WTC11 (cell line): ENCODE measurements at regions not wholly inside any gene's neighbourhood (a gene's known extent, or its start where the extent isn't known, plus 50 kb on each side); places are given as distances from the start of the nearest gene placed in this dataset.

Experiments used
- ATF6 ChIP-seq: sonication (generic); formaldehyde crosslinking; IDR thresholded peaks from 2 replicates; pipeline ENCODE4 v1.8.1; 2023; ENCODE audit warnings: mild to moderate bottlenecking, missing genetic modification reagents
- CTCF ChIP-seq: fragments of 200-600 bp; IDR thresholded peaks from 2 replicates; pipeline ENCODE4 v1.8.0; 2022; ENCODE audit warnings: antibody characterized with exemption
- FOXK1 ChIP-seq: sonication (generic); formaldehyde crosslinking; IDR thresholded peaks from 2 replicates; pipeline ENCODE4 v1.8.0; 2022; ENCODE audit warnings: mild to moderate bottlenecking, moderate library complexity, missing genetic modification reagents
- KAT7 ChIP-seq: sonication (generic); formaldehyde crosslinking; IDR thresholded peaks from 2 replicates; pipeline ENCODE4 v1.8.1; 2023; ENCODE audit warnings: missing genetic modification reagents, mild to moderate bottlenecking, borderline replicate concordance
- MAX ChIP-seq: sonication (generic); formaldehyde crosslinking; IDR thresholded peaks from 2 replicates; pipeline ENCODE4 v1.8.0; 2022; ENCODE audit warnings: mild to moderate bottlenecking, missing genetic modification reagents
- NR1H2 ChIP-seq: sonication (generic); formaldehyde crosslinking; IDR thresholded peaks from 2 replicates; pipeline ENCODE4 v1.9.0; 2021; ENCODE audit warnings: mild to moderate bottlenecking, moderate library complexity, missing genetic modification reagents
- RELA ChIP-seq: sonication (generic); formaldehyde crosslinking; IDR thresholded peaks from 2 replicates; pipeline ENCODE4 v1.8.1; 2022; ENCODE audit warnings: missing genetic modification reagents, mild to moderate bottlenecking, borderline replicate concordance
- USF2 ChIP-seq: sonication (generic); formaldehyde crosslinking; IDR thresholded peaks from 2 replicates; pipeline ENCODE4 v1.8.1; 2023; ENCODE audit warnings: mild to moderate bottlenecking, missing genetic modification reagents, moderate library complexity

- no peak for TF ChIP-seq RELA
- no peak for TF ChIP-seq CTCF
- no peak for TF ChIP-seq FOXK1 (CRISPR knock-in tag)
- TF ChIP-seq USF2: no peak
- TF ChIP-seq KAT7 (CRISPR knock-in tag): no peak
- no peak for TF ChIP-seq ATF6 (CRISPR knock-in tag)
- TF ChIP-seq MAX (CRISPR knock-in tag): no peak
- TF ChIP-seq NR1H2: no peak
Measured at GRCh38 chr10:112873541-112873940, 76.5 kb upstream of the TCF7L2 start.
